HCT116 (cell line): ENCODE measurements at regions not wholly inside any gene's neighbourhood (a gene's known extent, or its start where the extent isn't known, plus 50 kb on each side); places are given as distances from the start of the nearest gene placed in this dataset.

ENCODE experiments used
- ATAC-seq: fragments of 200-7000 bp; cut with Tn5 transposase; 2 replicates; pipeline ENCODE4 v1.9.1; 2020; ENCODE audit warnings: mild to moderate bottlenecking, moderate library complexity
- BruUV-seq: library from RNA; stranded (reverse); fragments of 400-500 nt; replicated peaks from 2 replicates; lab custom pipeline; 2021; lab: Mats Ljungman, UMichigan
- CTCF ChIA-PET: fragments of 300-600 bp; sonication (Branson Sonifier 250); formaldehyde crosslinking; loops from one replicate; lab custom pipeline; 2021; ENCODE audit warnings: antibody characterized with exemption; lab: Charles Lee
- POLR2A ChIA-PET: fragments of 300-600, 350-600 bp; sonication (Branson Sonifier 250); formaldehyde crosslinking; loops from one replicate; lab custom pipeline; 2021; ENCODE audit warnings: antibody characterized with exemption; lab: Charles Lee
- RAD21 ChIA-PET, 2 experiments: fragments of 300-600 bp; sonication (Branson Sonifier 250); formaldehyde crosslinking; loops; one replicate each; lab custom pipeline; 2023; ENCODE audit warnings: low total read pairs in 2 of 2; ENCODE audit not compliant: uncharacterized antibody in 2 of 2, unreplicated experiment in 2 of 2, low non-redundant PET in 1 of 2; lab: Charles Lee
- DNase-seq: peaks from one replicate; pipeline ENCODE4 v3.0.0-alpha.2; 2010; ENCODE audit warnings: low read depth, low spot score
- H2AFZ ChIP-seq: fragments of 200-600 bp; shearing (Covaris generic), sonication (generic); 2 replicates; pipeline ENCODE4 v1.6.1; 2017; ENCODE audit warnings: low read depth, mixed run types, mixed read lengths, antibody characterized with exemption, low read length; ENCODE audit not compliant: poor library complexity, severe bottlenecking
- H3K27ac ChIP-seq: 2 replicates; pipeline ENCODE4 v1.5.1; 2012; ENCODE audit warnings: low read depth, low read length
- H3K27me3 ChIP-seq: fragments of 200-600 bp; sonication (generic); 2 replicates; pipeline ENCODE4 v1.6.1; 2016; ENCODE audit warnings: mixed run types, low read length, mixed read lengths; ENCODE audit not compliant: insufficient read depth
- H3K36me3 ChIP-seq, 2 experiments: fragments of 200-500 bp in 1 of 2; fragments of 200-600 bp in 1 of 2; sonication (Bioruptor generic) in 1 of 2; sonication (generic) in 1 of 2; 2 replicates each; pipeline versions ENCODE4 v1.5.1 to v1.6.1; 2014 to 2016; ENCODE audit warnings: low read length in 2 of 2, inconsistent platforms in 1 of 2, mixed read lengths in 1 of 2, mixed run types in 1 of 2; ENCODE audit not compliant: insufficient read depth in 2 of 2, control insufficient read depth in 1 of 2
- H3K4me1 ChIP-seq, 2 experiments: fragments of 200-600 bp in 1 of 2; sonication (generic) in 1 of 2; 2 replicates each; pipeline versions ENCODE4 v1.5.1 to v1.6.1; 2012 to 2017; ENCODE audit warnings: low read length in 2 of 2, inconsistent platforms in 1 of 2, mild to moderate bottlenecking in 1 of 2, mixed read lengths in 1 of 2, mixed run types in 1 of 2, moderate library complexity in 1 of 2; ENCODE audit not compliant: insufficient read depth in 2 of 2, control insufficient read depth in 1 of 2
- H3K4me2 ChIP-seq: fragments of 200-600 bp; sonication (generic); 2 replicates; pipeline ENCODE4 v1.6.1; 2017; ENCODE audit warnings: mixed run types, low read length, mixed read lengths
- H3K4me3 ChIP-seq, 2 experiments: fragments of 200-600 bp in 1 of 2; sonication (generic) in 1 of 2; replicated peaks in 1 of 2; 2 replicates each; pipeline ENCODE4 v1.5.1; 2011 to 2016; ENCODE audit warnings: low read length in 2 of 2, control low read depth in 1 of 2, low read depth in 1 of 2, mild to moderate bottlenecking in 1 of 2, mixed read lengths in 1 of 2, mixed run types in 1 of 2
- H3K79me2 ChIP-seq: fragments of 200-600 bp; sonication (generic); 2 replicates; pipeline ENCODE4 v1.6.1; 2017; ENCODE audit warnings: mild to moderate bottlenecking, mixed run types, low read length, moderate library complexity, mixed read lengths; ENCODE audit not compliant: insufficient read depth
- H3K9ac ChIP-seq: fragments of 200-600 bp; sonication (generic); 2 replicates; pipeline ENCODE4 v1.6.1; 2016; ENCODE audit warnings: low read length, mixed read lengths
- H3K9me2 ChIP-seq: fragments of 200-600 bp; sonication (generic), shearing (Covaris generic); 2 replicates; pipeline ENCODE4 v1.6.1; 2017; ENCODE audit warnings: mixed run types, mild to moderate bottlenecking, moderate library complexity; ENCODE audit not compliant: insufficient read depth
- H3K9me3 ChIP-seq, 2 experiments: fragments of 200-500 bp in 1 of 2; fragments of 200-600 bp in 1 of 2; sonication (Bioruptor generic) in 1 of 2; sonication (generic) in 1 of 2; 2 replicates each; pipeline ENCODE4 v1.6.1; 2014 to 2017; ENCODE audit warnings: low read length in 2 of 2, mixed read lengths in 2 of 2, inconsistent platforms in 1 of 2, low read depth in 1 of 2, mild to moderate bottlenecking in 1 of 2, mixed run types in 1 of 2, moderate library complexity in 1 of 2; ENCODE audit not compliant: control insufficient read depth in 1 of 2, insufficient read depth in 1 of 2
- H4K20me1 ChIP-seq: fragments of 200-600 bp; sonication (generic), shearing (Covaris generic); 2 replicates; pipeline ENCODE4 v1.6.1; 2017; ENCODE audit warnings: mixed run types, mild to moderate bottlenecking, moderate library complexity; ENCODE audit not compliant: insufficient read depth
- CBX3 ChIP-seq: IDR thresholded peaks from 2 replicates; pipeline ENCODE4 v1.6.1; 2012; ENCODE audit warnings: low read depth
- EZH2 ChIP-seq: fragments of 200-600 bp; sonication (generic); IDR thresholded peaks from 2 replicates; pipeline ENCODE4 v1.6.1; 2017; ENCODE audit warnings: antibody characterized with exemption, mixed run types
- EZH2phosphoT487 ChIP-seq: fragments of 200-600 bp; IDR thresholded peaks from 2 replicates; pipeline ENCODE4 v1.6.1; 2018; ENCODE audit warnings: antibody characterized with exemption, borderline replicate concordance
- FOSL1 ChIP-seq: IDR thresholded peaks from 2 replicates; pipeline ENCODE4 v1.6.1; 2012; ENCODE audit warnings: low read depth
- POLR2AphosphoS5 ChIP-seq: IDR thresholded peaks from 2 replicates; pipeline ENCODE4 v1.6.1; 2011; ENCODE audit warnings: mild to moderate bottlenecking, low read depth, low read length, moderate library complexity
- RAD21 ChIP-seq: IDR thresholded peaks from 2 replicates; pipeline ENCODE4 v1.6.1; 2012; ENCODE audit warnings: low read depth, mild to moderate bottlenecking
- SIN3A ChIP-seq: IDR thresholded peaks from 2 replicates; pipeline ENCODE4 v1.6.1; 2012; ENCODE audit warnings: low read depth
- TCF7L2 ChIP-seq: IDR thresholded peaks from 2 replicates; pipeline ENCODE4 v1.7.0; 2011; ENCODE audit warnings: borderline replicate concordance, inconsistent platforms; ENCODE audit not compliant: insufficient read depth, insufficient read length; ENCODE audit errors: extremely low read depth
- YY1 ChIP-seq: IDR thresholded peaks from 2 replicates; pipeline ENCODE4 v1.6.1; 2011; ENCODE audit warnings: low read length, low read depth, moderate library complexity, mild to moderate bottlenecking; ENCODE audit not compliant: insufficient replicate concordance; ENCODE audit errors: extremely low read depth
- ZFX ChIP-seq: fragments of 450-650 bp; IDR thresholded peaks from 2 replicates; pipeline ENCODE4 v1.6.1; 2017
- ZNF274 ChIP-seq: fragments of 200-500 bp; sonication (Bioruptor generic); IDR thresholded peaks from 2 replicates; pipeline ENCODE4 v1.6.1; 2014; ENCODE audit warnings: mild to moderate bottlenecking, low read depth, low read length, inconsistent platforms
- intact Hi-C: fragments of 100-400 bp; cut with micrococcal nuclease; formaldehyde crosslinking; loops from 2 replicates; pipeline ENCODE4 v1.10.0; 2022
- TF ChIP-seq, protein P1 (sequence below), 3 experiments: fragments of 200-600 bp in 1 of 3; sonication (generic) in 1 of 3; IDR thresholded peaks in 2 of 3; conservative IDR thresholded peaks in 1 of 3; 2 replicates each; pipeline ENCODE4 v1.5.1; 2012 to 2017; ENCODE audit warnings: low read depth in 2 of 3, low read length in 2 of 3, antibody characterized with exemption in 1 of 3, borderline replicate concordance in 1 of 3, control low read depth in 1 of 3, mild to moderate bottlenecking in 1 of 3, mixed read lengths in 1 of 3, mixed run types in 1 of 3, moderate library complexity in 1 of 3; ENCODE audit not compliant: insufficient read depth in 1 of 3

DNA sequence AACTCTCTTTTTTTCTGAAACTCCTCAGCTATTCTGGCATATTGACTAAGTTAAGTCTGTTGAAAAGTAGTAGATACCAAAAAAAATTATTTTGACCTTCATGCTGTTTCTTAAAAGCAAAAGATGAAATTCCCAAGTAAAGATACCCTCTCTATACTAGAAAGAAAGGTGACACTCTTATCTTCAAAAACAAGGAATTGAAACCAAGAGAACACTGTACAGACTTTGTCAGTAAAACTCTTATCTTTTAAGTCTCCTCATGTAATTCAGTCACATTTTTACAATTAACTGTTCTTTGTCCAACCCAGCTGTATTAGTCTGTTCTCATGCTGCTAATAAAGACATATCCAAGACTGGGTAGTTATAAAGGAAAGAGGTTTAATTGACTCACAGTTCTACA lies 496.2 kb downstream of the LTN1 start:
- no peak for TF ChIP-seq ZNF274
- no peak for TF ChIP-seq POLR2AphosphoS5
- TF ChIP-seq ZFX: no peak
- ATAC-seq: no peak
- no TSS peak for BruUV-seq
- Histone ChIP-seq H3K9me3 (peaks cover 9 to 18% of the 10 kb centered on the region in 2 experiments; a peak in 2 of 4 replicates), H3K27ac (no peak overlapping the region), H3K79me2 (no peaks in the 10 kb centered on the region), H3K36me3 (no peaks in the 10 kb centered on the region), H3K9me2 (no peaks in the 10 kb centered on the region), H2AFZ (no peak overlapping the region), H3K4me2 (no peak overlapping the region), H3K4me3 (no peak overlapping the region), H3K27me3 (no peaks in the 10 kb centered on the region), H3K4me1 (no peaks in the 10 kb centered on the region), H4K20me1 (no peaks in the 10 kb centered on the region), H3K9ac (no peak overlapping the region)
- intact Hi-C loops: no loop called here
- POLR2A ChIA-PET: no interaction called here
- RAD21 ChIA-PET: no interaction called here
- DNase-seq: no peak
- CTCF ChIA-PET: no interaction called here

DNA sequence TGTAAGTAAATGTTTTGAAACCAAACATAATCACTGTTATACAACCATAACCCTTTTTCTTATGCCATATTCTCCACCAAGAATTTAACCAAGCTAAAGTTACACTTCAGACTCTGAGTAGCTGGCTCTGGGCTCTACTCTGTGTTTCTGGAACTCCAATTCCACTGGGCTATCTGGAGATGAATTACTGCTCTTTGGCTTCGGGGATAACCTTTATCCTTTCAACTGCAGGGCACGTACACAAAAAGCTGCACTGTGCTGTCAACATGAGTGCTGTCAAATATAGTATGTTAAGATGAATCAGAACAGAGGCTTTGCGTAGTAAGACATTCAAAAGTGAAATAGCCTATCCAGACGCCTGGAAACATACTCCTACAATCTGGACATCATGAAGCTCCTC lies 500.6 kb downstream of the LTN1 start:
- no peaks in the 10 kb centered on the region for H3K9me2 ChIP-seq
- intact Hi-C loops: no loop called here
- H3K4me3 ChIP-seq: no peak overlapping the region
- ChIA-PET RAD21 (no interaction called here), CTCF (no interaction called here), POLR2A (no interaction called here)
- no peak for TF ChIP-seq TCF7L2
- TF ChIP-seq EZH2phosphoT487: no peak
- no peak for TF ChIP-seq RAD21
- TF ChIP-seq ZFX: no peak
- TF ChIP-seq CBX3: no peak
- no peak for TF ChIP-seq EZH2
- no peak for TF ChIP-seq ZNF274
- TF ChIP-seq, protein P1, sequence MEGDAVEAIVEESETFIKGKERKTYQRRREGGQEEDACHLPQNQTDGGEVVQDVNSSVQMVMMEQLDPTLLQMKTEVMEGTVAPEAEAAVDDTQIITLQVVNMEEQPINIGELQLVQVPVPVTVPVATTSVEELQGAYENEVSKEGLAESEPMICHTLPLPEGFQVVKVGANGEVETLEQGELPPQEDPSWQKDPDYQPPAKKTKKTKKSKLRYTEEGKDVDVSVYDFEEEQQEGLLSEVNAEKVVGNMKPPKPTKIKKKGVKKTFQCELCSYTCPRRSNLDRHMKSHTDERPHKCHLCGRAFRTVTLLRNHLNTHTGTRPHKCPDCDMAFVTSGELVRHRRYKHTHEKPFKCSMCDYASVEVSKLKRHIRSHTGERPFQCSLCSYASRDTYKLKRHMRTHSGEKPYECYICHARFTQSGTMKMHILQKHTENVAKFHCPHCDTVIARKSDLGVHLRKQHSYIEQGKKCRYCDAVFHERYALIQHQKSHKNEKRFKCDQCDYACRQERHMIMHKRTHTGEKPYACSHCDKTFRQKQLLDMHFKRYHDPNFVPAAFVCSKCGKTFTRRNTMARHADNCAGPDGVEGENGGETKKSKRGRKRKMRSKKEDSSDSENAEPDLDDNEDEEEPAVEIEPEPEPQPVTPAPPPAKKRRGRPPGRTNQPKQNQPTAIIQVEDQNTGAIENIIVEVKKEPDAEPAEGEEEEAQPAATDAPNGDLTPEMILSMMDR (IDR thresholded peaks at IDR 0.05 in 2 of 3, conservative IDR thresholded peaks at IDR 0.05 in 1 of 3; ENCODE audit: borderline replicate concordance in 1 of 3, insufficient read depth in 1 of 3, low read depth in 2 of 3, low read length in 2 of 3): no peak
- TF ChIP-seq SIN3A: no peak
- TF ChIP-seq FOSL1: no peak
- TF ChIP-seq YY1: no peak
- no peaks in the 10 kb centered on the region for H3K79me2 ChIP-seq
- no peak overlapping the region for H3K9ac ChIP-seq
- no peaks in the 10 kb centered on the region for H3K36me3 ChIP-seq
- H3K27me3 ChIP-seq: no peaks in the 10 kb centered on the region
- BruUV-seq: no TSS peak
- H3K27ac ChIP-seq: no peak overlapping the region
- H4K20me1 ChIP-seq: no peaks in the 10 kb centered on the region
- no peak for ATAC-seq
- H3K4me2 ChIP-seq: no peak overlapping the region
- H2AFZ ChIP-seq: no peak overlapping the region
- no peaks in the 10 kb centered on the region for H3K4me1 ChIP-seq
- peaks cover 9 to 24% of the 10 kb centered on the region in 2 experiments; a peak in 2 of 4 replicates for H3K9me3 ChIP-seq
- DNase-seq: no peak
